T-cell (primary cell): ENCODE measurements at regions not wholly inside any gene's neighbourhood (a gene's known extent, or its start where the extent isn't known, plus 50 kb on each side); places are given as distances from the start of the nearest gene placed in this dataset.

Experiments
- ATAC-seq, 4 experiments: fragments of 200-7000 bp in 3 of 4; fragments of 150-1000 bp in 1 of 4; cut with Tn5 transposase; replicated peaks in 1 of 4; 1 replicate in 3 of 4; 2 replicates in 1 of 4; pipeline ENCODE4 v1.10.0; 2021; ENCODE audit warnings: moderate library complexity in 3 of 4, mild to moderate bottlenecking in 2 of 4, moderate number of reproducible peaks in 1 of 4
- CTCF ChIA-PET, 2 donors: fragments of 300-600 bp; sonication (Branson Sonifier 250); formaldehyde crosslinking; loops; one replicate each; lab custom pipeline; 2022; ENCODE audit warnings: antibody characterized with exemption in 2 of 2; lab: Charles Lee
- POLR2A ChIA-PET, 2 donors: fragments of 300-600 bp; sonication (Branson Sonifier 250); formaldehyde crosslinking; loops; one replicate each; lab custom pipeline; 2022; ENCODE audit warnings: antibody characterized with exemption in 2 of 2; lab: Charles Lee
- DNase-seq, 35 experiments: peaks; one replicate each; pipeline versions ENCODE4 v3.0.0 to v3.0.0-alpha.2; 2013 to 2023
- H3K27ac ChIP-seq: one replicate; pipeline ENCODE4 v1.5.1; 2013; ENCODE audit warnings: low read length
- H3K27me3 ChIP-seq, 2 experiments: replicated peaks in 1 of 2; 1 replicate in 1 of 2; 2 replicates in 1 of 2; pipeline versions ENCODE4 v1.6.1 to v1.7.0; 2013; ENCODE audit warnings: low read length in 1 of 2, mixed read lengths in 1 of 2; ENCODE audit not compliant: control insufficient read depth in 2 of 2, insufficient read depth in 2 of 2; ENCODE audit errors: extremely low read depth in 1 of 2
- H3K36me3 ChIP-seq, 2 donors: 1 replicate in 1 of 2; 2 replicates in 1 of 2; pipeline versions ENCODE4 v1.6.1 to v1.7.0; 2013; ENCODE audit warnings: low read length in 1 of 2; ENCODE audit not compliant: control insufficient read depth in 2 of 2, insufficient read depth in 1 of 2; ENCODE audit errors: extremely low read depth in 1 of 2
- H3K4me1 ChIP-seq, 2 experiments: 1 replicate in 1 of 2; 2 replicates in 1 of 2; pipeline versions ENCODE4 v1.6.1 to v1.7.0; 2013; ENCODE audit warnings: low read length in 2 of 2, mixed read lengths in 1 of 2; ENCODE audit not compliant: insufficient read depth in 2 of 2, control insufficient read depth in 1 of 2; ENCODE audit errors: extremely low read depth in 1 of 2
- H3K4me3 ChIP-seq, 2 donors: 1 replicate in 1 of 2; 2 replicates in 1 of 2; pipeline versions ENCODE4 v1.5.1 to v1.7.0; 2013; ENCODE audit warnings: mild to moderate bottlenecking in 2 of 2, low read length in 1 of 2, moderate library complexity in 1 of 2; ENCODE audit not compliant: control insufficient read depth in 1 of 2; ENCODE audit errors: extremely low read depth in 1 of 2
- H3K9me3 ChIP-seq: 2 replicates; pipeline ENCODE4 v1.7.0; 2013
- H3K27ac Mint-ChIP-seq, 2 donors: one replicate each; pipeline ENCODE4 v1.8.0; 2020 to 2021; ENCODE audit warnings: mild to moderate bottlenecking in 2 of 2, mixed read lengths in 2 of 2
- H3K27me3 Mint-ChIP-seq, 2 donors: one replicate each; pipeline ENCODE4 v1.8.0; 2021 to 2022; ENCODE audit warnings: mixed read lengths in 2 of 2
- H3K36me3 Mint-ChIP-seq: one replicate; pipeline ENCODE4 v1.8.0; 2021; ENCODE audit warnings: mixed read lengths
- H3K4me1 Mint-ChIP-seq, 3 donors: one replicate each; pipeline ENCODE4 v1.8.0; 2020 to 2022; ENCODE audit warnings: mixed read lengths in 3 of 3, mild to moderate bottlenecking in 1 of 3
- H3K4me3 Mint-ChIP-seq, 3 donors: one replicate each; pipeline ENCODE4 v1.8.0; 2020 to 2022; ENCODE audit warnings: mild to moderate bottlenecking in 3 of 3, mixed read lengths in 3 of 3, moderate library complexity in 3 of 3
- H3K9me3 Mint-ChIP-seq, 3 donors: one replicate each; pipeline ENCODE4 v1.8.0; 2020 to 2022; ENCODE audit warnings: mixed read lengths in 3 of 3
- WGBS: methylation state at CpG from one replicate; pipeline ENCODE4 v1.1.5; 2013; ENCODE audit warnings: missing lambda C conversion rate; ENCODE audit not compliant: insufficient coverage; 5-methylcytosine and 5-hydroxymethylcytosine counted together

DNA sequence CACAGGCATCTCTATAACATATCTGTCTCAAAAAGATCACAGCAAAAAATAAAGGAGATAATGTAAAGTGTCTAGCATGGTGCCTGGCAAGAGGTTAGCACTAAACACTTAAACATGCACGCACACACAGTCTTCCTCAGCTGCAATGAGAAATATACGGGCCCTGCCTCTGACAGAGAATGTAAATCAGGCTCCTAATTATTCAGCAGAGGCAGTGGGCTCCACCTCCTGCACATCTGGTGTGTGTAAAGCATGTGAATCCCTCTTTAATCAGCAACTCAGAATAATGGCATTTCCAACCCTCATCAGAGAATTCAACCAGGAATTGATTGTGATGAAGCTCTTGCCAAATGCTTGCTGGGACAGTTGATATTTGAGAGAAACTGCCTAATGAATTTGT is 85.6 kb upstream of the KCNA3 start:
- Mint-ChIP-seq H3K27me3 (peaks cover 19 to 20% of the 10 kb centered on the region in 2 donors), H3K4me1 (peaks cover 0 to under 1% (median 0%) of the 10 kb centered on the region in 3 donors), H3K36me3 (no peaks in the 10 kb centered on the region), H3K9me3 (no peaks in the 10 kb centered on the region), H3K27ac (no peak overlapping the region), H3K4me3 (no peak overlapping the region)
- ATAC-seq: no peak
- 80% methylated on average over 1 of the region's 2 CpGs for WGBS
- no peaks in the 10 kb centered on the region for H3K36me3 ChIP-seq
- H3K27ac ChIP-seq: no peak overlapping the region
- no peak for DNase-seq
- CTCF ChIA-PET: no interaction called here
- H3K9me3 ChIP-seq: no peaks in the 10 kb centered on the region
- no peaks in the 10 kb centered on the region for H3K4me1 ChIP-seq
- POLR2A ChIA-PET: no interaction called here
- no peak overlapping the region for H3K4me3 ChIP-seq
- peaks cover 0 to 3% of the 10 kb centered on the region in 2 experiments for H3K27me3 ChIP-seq

DNA sequence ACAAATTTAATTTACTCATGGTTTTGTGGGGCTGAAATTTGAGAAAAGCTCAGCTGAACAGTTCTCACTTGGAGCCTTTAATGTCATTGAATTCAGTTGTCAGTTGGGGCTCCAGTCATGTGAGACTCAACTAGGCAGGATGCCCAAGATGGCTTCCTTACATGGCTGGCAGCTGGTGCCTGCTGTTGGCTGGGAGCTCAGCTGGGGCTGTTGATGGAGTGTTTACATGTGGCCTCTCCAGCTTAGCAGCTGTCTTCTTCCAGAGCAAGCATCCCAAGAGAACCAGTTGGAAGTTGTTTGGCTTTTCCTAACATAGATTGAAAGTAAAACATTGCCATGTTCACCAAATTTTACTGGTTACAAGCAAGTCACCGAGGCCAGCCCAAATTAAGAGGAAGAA is 81.8 kb upstream of the KCNA3 start:
- no peaks in the 10 kb centered on the region for H3K36me3 ChIP-seq
- Mint-ChIP-seq H3K4me3 (no peak overlapping the region), H3K9me3 (no peaks in the 10 kb centered on the region), H3K27ac (no peak overlapping the region), H3K27me3 (peaks cover 20 to 24% of the 10 kb centered on the region in 2 donors), H3K4me1 (no peaks in the 10 kb centered on the region), H3K36me3 (no peaks in the 10 kb centered on the region)
- no peaks in the 10 kb centered on the region for H3K4me1 ChIP-seq
- ATAC-seq (no peak), DNase-seq (no peak)
- H3K9me3 ChIP-seq: no peaks in the 10 kb centered on the region
- no peak overlapping the region for H3K4me3 ChIP-seq
- H3K27me3 ChIP-seq: peaks cover 2 to 3% of the 10 kb centered on the region in 2 experiments
- POLR2A ChIA-PET: no interaction called here
- CTCF ChIA-PET: interaction anchor here in 1 of 2 donors (1.1 to 1.2 kb wide), 2 partner anchors 9 to 233 kb away, joined by 3 to 4 read pairs; no protein-coding TSS in a partner anchor
- no peak overlapping the region for H3K27ac ChIP-seq
- no CpG with 5 or more reads among the region's 1 CpG for WGBS

DNA sequence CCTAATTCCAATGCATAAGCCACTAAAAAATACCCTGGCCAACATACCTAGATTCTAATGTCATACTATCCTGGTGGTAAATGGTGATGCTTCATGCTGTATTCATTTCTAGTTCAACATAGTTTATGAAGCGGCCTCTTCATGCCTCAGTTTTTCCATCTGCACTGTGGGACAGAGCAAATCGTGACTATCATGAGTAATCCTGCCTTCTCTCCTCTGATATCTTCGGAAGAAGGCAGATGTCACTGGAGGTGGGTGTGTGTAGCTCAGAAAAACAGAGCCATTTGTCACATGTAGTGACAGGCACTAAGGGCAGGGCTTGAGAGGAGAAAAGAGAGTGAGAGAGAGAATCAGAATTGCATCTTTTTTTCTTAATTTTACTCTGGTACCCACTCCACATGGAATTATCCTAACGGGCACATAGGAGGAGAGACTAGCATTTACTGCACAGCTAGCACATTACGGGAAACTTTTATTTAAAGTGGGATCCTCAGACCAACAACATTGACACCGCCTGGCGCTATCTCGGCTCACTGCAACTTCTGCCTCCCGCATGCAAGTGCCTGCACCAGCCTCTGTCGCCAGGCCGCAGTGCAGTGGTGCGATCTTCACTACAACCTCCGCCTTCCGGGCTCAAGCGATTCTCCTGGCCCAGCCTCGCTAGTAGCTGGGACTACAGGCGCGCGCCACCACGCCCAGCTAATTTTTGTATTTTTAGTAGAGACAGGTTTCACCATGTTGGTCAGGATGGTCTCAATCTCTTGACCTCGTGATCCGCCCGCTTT is 78.4 kb upstream of the KCNA3 start:
- H3K27ac ChIP-seq: no peak overlapping the region
- H3K36me3 Mint-ChIP-seq: no peaks in the 10 kb centered on the region
- H3K4me1 ChIP-seq: no peaks in the 10 kb centered on the region
- no peaks in the 10 kb centered on the region for H3K9me3 ChIP-seq
- no peak overlapping the region for H3K4me3 Mint-ChIP-seq
- no peaks in the 10 kb centered on the region for H3K4me1 Mint-ChIP-seq
- DNase-seq: no peak
- peaks cover 2 to 5% of the 10 kb centered on the region in 2 experiments for H3K27me3 ChIP-seq
- no peaks in the 10 kb centered on the region for H3K9me3 Mint-ChIP-seq
- ATAC-seq: no peak
- H3K27ac Mint-ChIP-seq: no peak overlapping the region
- no peaks in the 10 kb centered on the region for H3K36me3 ChIP-seq
- WGBS: 95% methylated on average over 14 of the region's 23 CpGs
- H3K27me3 Mint-ChIP-seq: peaks cover 23 to 28% of the 10 kb centered on the region in 2 donors
- CTCF ChIA-PET: no interaction called here
- H3K4me3 ChIP-seq: no peak overlapping the region
- POLR2A ChIA-PET: no interaction called here

DNA sequence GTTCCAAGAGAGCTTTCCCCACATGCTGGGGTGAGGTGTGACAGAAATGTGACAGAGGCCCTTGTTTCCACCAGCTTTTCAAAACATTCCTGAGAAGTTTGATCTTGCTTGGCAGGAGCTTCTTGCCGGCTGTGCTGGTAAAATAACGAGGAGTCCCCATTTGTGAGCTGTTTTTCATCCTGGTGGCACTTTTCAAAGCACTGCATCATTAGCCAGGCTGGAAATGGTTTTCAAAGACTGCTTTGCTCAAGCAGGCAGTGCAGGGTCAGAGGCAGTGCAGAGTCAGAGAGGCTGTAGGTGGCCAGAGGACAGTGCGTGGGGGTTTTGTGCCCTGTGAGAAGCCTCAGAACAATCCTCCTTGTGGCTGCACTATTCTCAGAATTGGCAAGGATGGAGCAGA is 75.8 kb upstream of the KCNA3 start:
- Mint-ChIP-seq H3K4me3 (no peak overlapping the region), H3K36me3 (no peaks in the 10 kb centered on the region), H3K27ac (no peak overlapping the region), H3K27me3 (peaks cover 14 to 20% of the 10 kb centered on the region in 2 donors), H3K4me1 (no peaks in the 10 kb centered on the region), H3K9me3 (no peaks in the 10 kb centered on the region)
- H3K36me3 ChIP-seq: no peaks in the 10 kb centered on the region
- POLR2A ChIA-PET: interaction anchor here in 1 of 2 donors (0.7 kb wide), 1 partner anchor 131 kb away, joined by 3 read pairs; no protein-coding TSS in a partner anchor
- peaks cover 2% of the 10 kb centered on the region in 2 experiments for H3K27me3 ChIP-seq
- ATAC-seq (no peak), DNase-seq (no peak)
- H3K27ac ChIP-seq: no peak overlapping the region
- no peaks in the 10 kb centered on the region for H3K9me3 ChIP-seq
- no peak overlapping the region for H3K4me3 ChIP-seq
- CTCF ChIA-PET: interaction anchor here in 1 of 2 donors (0.5 kb wide), 1 partner anchor 1838 kb away, joined by 4 read pairs; no protein-coding TSS in a partner anchor
- 45% methylated on average over 3 of the region's 3 CpGs for WGBS
- no peaks in the 10 kb centered on the region for H3K4me1 ChIP-seq

DNA sequence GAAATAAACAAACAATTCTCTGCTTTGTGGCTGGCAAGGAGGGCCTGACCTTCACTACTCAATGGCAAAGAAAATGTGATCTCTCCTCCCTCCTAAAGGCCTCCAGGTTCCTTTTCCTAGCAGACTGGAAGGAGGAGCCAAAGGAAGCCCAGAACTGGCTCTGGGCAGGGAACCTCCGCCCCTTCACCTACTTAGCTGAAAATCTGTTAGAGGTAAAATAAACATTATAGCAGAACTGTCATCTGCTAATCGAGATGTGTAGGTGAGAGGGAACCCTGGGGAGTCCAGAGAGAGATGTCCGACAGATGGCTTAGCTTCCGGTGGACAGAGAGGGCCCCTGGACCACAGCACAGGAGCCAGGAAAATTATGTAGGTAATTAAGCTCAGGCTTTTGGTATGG is 75.2 kb upstream of the KCNA3 start:
- Mint-ChIP-seq H3K27ac (no peak overlapping the region), H3K36me3 (no peaks in the 10 kb centered on the region), H3K9me3 (no peaks in the 10 kb centered on the region), H3K4me3 (no peak overlapping the region), H3K27me3 (peaks cover 17 to 24% of the 10 kb centered on the region in 2 donors), H3K4me1 (no peaks in the 10 kb centered on the region)
- ATAC-seq: no peak
- peaks cover 2% of the 10 kb centered on the region in 2 experiments for H3K27me3 ChIP-seq
- WGBS: 46% methylated on average over 3 of the region's 4 CpGs
- no peaks in the 10 kb centered on the region for H3K9me3 ChIP-seq
- H3K4me3 ChIP-seq: no peak overlapping the region
- ChIA-PET CTCF (interaction anchor here in 1 of 2 donors (0.5 kb wide), 1 partner anchor 1837 kb away, joined by 4 read pairs; no protein-coding TSS in a partner anchor), POLR2A (no interaction called here)
- DNase-seq: no peak
- H3K36me3 ChIP-seq: no peaks in the 10 kb centered on the region
- no peaks in the 10 kb centered on the region for H3K4me1 ChIP-seq
- H3K27ac ChIP-seq: no peak overlapping the region

DNA sequence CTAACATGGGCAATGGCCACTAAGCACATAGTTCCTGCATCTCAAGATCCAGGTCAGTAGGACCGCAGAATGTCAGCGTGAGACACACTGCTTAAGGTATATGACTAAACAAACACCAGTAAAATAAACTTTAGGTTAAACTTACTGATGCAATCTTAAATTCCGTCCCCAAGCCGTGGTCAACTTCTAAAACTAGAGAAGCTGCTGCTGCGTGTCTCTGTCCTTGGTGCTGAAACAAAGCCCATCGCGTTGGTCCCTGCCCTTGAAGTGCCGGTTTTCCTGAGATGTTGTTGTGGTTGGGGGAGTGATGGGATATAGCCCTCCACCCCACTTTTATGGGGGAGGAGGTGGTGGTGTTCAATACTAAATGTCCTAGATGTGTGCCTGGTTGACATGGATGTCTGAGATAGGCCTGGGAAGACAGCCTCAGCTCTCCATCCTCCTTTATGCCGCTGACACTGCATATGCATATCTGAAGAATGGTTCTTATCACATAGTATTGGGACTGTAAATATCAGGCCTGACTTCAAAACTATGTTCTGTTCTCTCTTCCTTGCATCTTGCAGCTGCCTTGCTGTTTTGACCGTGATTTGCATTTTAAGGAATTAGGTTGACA is 72.0 kb upstream of the KCNA3 start:
- H3K36me3 ChIP-seq: no peaks in the 10 kb centered on the region
- no peak overlapping the region for H3K27ac ChIP-seq
- Mint-ChIP-seq H3K9me3 (peaks cover 0 to 6% (median 0%) of the 10 kb centered on the region in 3 donors), H3K36me3 (no peaks in the 10 kb centered on the region), H3K27me3 (peaks cover 33 to 42% of the 10 kb centered on the region in 2 donors), H3K4me3 (no peak overlapping the region), H3K4me1 (no peaks in the 10 kb centered on the region), H3K27ac (no peak overlapping the region)
- peaks cover 0 to 2% of the 10 kb centered on the region in 2 experiments for H3K27me3 ChIP-seq
- ATAC-seq: no peak
- H3K9me3 ChIP-seq: no peaks in the 10 kb centered on the region
- ChIA-PET POLR2A (no interaction called here), CTCF (interaction anchor here in 1 of 2 donors (0.5 to 0.7 kb wide), 2 partner anchors 19 to 34 kb away, joined by 3 to 4 read pairs; no protein-coding TSS in a partner anchor)
- no peak overlapping the region for H3K4me3 ChIP-seq
- WGBS: 0% methylated on average over 5 of the region's 10 CpGs
- H3K4me1 ChIP-seq: no peaks in the 10 kb centered on the region
- DNase-seq: peak in 30 of 35 experiments; percentile 8 to 81 (median 39)
